Sigmoid colon (tissue), 6 donors: ENCODE measurements at regions not wholly inside any gene's neighbourhood (a gene's known extent, or its start where the extent isn't known, plus 50 kb on each side); places are given as distances from the start of the nearest gene placed in this dataset.

ENCODE experiments used
- DNase-seq: peaks from one replicate; pipeline ENCODE4 v3.0.0-alpha.2; 2019
- H3K27ac ChIP-seq, 4 donors: fragments of 200-600 bp; sonication (generic); one replicate each; pipeline ENCODE4 v1.5.1; 2016 to 2019; ENCODE audit warnings: mild to moderate bottlenecking in 1 of 4
- H3K27me3 ChIP-seq, 3 donors: fragments of 200-600 bp; sonication (generic); one replicate each; pipeline ENCODE4 v1.5.1; 2019; ENCODE audit warnings: mild to moderate bottlenecking in 1 of 3
- H3K36me3 ChIP-seq, 4 donors: fragments of 200-600 bp; sonication (generic); one replicate each; pipeline ENCODE4 v1.5.1; 2016 to 2019
- H3K4me1 ChIP-seq, 4 donors: fragments of 200-600 bp; sonication (generic); one replicate each; pipeline ENCODE4 v1.5.1; 2017 to 2019
- H3K4me3 ChIP-seq, 4 donors: fragments of 200-600 bp; sonication (generic); one replicate each; pipeline ENCODE4 v1.5.1; 2017 to 2019; ENCODE audit warnings: mild to moderate bottlenecking in 2 of 4, moderate library complexity in 1 of 4
- H3K9me3 ChIP-seq, 4 donors: fragments of 200-600 bp in 3 of 4; sonication (generic) in 3 of 4; one replicate each; pipeline versions ENCODE4 v1.5.1 to v1.6.1; 2013 to 2019
- CTCF ChIP-seq, 4 experiments: fragments of 450-650 bp in 3 of 4; fragments of 200-600 bp in 1 of 4; IDR thresholded peaks; one replicate each; pipeline ENCODE4 v1.5.1; 2016 to 2019; ENCODE audit warnings: antibody characterized with exemption in 4 of 4, mild to moderate bottlenecking in 3 of 4, moderate library complexity in 2 of 4
- EP300 ChIP-seq, 4 donors: sonication (generic); formaldehyde crosslinking; IDR thresholded peaks; one replicate each; pipeline ENCODE4 v1.6.1; 2017; ENCODE audit warnings: antibody characterized with exemption in 4 of 4
- POLR2A ChIP-seq, 2 donors: fragments of 450-650 bp; IDR thresholded peaks; one replicate each; pipeline ENCODE4 v1.6.1; 2016; ENCODE audit warnings: antibody characterized with exemption in 2 of 2, mild to moderate bottlenecking in 2 of 2, moderate library complexity in 2 of 2
- POLR2AphosphoS5 ChIP-seq, 4 donors: sonication (generic); formaldehyde crosslinking; IDR thresholded peaks; one replicate each; pipeline ENCODE4 v1.6.1; 2017; ENCODE audit warnings: antibody characterized with exemption in 4 of 4
- WGBS, 2 donors: extraction: QIAGEN DNeasy Blood & Tissue Kit; methylation state at CpG; one replicate each; pipeline ENCODE4 v1.1.7; 2013; 5-methylcytosine and 5-hydroxymethylcytosine counted together
- intact Hi-C: fragments of 100-400 bp; cut with DNase I; formaldehyde crosslinking; loops from one replicate; pipeline ENCODE4 v1.15.1; 2023
- donor health status: healthy with polysubstance abuse.
- donor health status: healthy.

- no peak for TF ChIP-seq POLR2A (IDR thresholded peaks at IDR 0.05)
- TF ChIP-seq EP300 (IDR thresholded peaks at IDR 0.05): no peak
- H3K9me3 ChIP-seq: no peaks in the 10 kb centered on the region
- no peaks in the 10 kb centered on the region for H3K36me3 ChIP-seq
- no peak overlapping the region for H3K4me3 ChIP-seq
- intact Hi-C loops: no loop called here
- DNase-seq: no peak
- no peaks in the 10 kb centered on the region for H3K4me1 ChIP-seq
- 75 to 81% methylated on average over 2 of the region's 2 CpGs for WGBS, 2 donors
- no peaks in the 10 kb centered on the region for H3K27me3 ChIP-seq
- no peak overlapping the region for H3K27ac ChIP-seq
Measured at GRCh38 chr6:67877288-67877687, 757.8 kb upstream of the ADGRB3 start.

- Histone ChIP-seq H3K27ac (no peak overlapping the region), H3K9me3 (no peaks in the 10 kb centered on the region), H3K4me1 (no peaks in the 10 kb centered on the region), H3K36me3 (no peaks in the 10 kb centered on the region), H3K4me3 (no peak overlapping the region), H3K27me3 (no peaks in the 10 kb centered on the region)
- intact Hi-C loops: no loop called here
- no peak for DNase-seq
- TF ChIP-seq CTCF (IDR thresholded peaks at IDR 0.05): no peak
- TF ChIP-seq EP300 (IDR thresholded peaks at IDR 0.05): no peak
- TF ChIP-seq POLR2AphosphoS5 (IDR thresholded peaks at IDR 0.05): no peak
Measured at GRCh38 chr6:67875877-67876383, 759.2 kb upstream of the ADGRB3 start.

GRCh38 chr6:67870321-67870720 is 764.8 kb upstream of the ADGRB3 start:
- no peaks in the 10 kb centered on the region for H3K9me3 ChIP-seq
- H3K27ac ChIP-seq: no peak overlapping the region
- no peaks in the 10 kb centered on the region for H3K27me3 ChIP-seq
- H3K36me3 ChIP-seq: no peaks in the 10 kb centered on the region
- H3K4me3 ChIP-seq: no peak overlapping the region
- intact Hi-C loops: no loop called here
- DNase-seq: no peak
- H3K4me1 ChIP-seq: no peaks in the 10 kb centered on the region
- TF ChIP-seq POLR2AphosphoS5 (IDR thresholded peaks at IDR 0.05) (no peak), EP300 (IDR thresholded peaks at IDR 0.05) (no peak), CTCF (IDR thresholded peaks at IDR 0.05) (no peak)

- intact Hi-C loops: no loop called here
- no peak for TF ChIP-seq EP300 (IDR thresholded peaks at IDR 0.05)
- no peak for TF ChIP-seq POLR2AphosphoS5 (IDR thresholded peaks at IDR 0.05)
- TF ChIP-seq CTCF (IDR thresholded peaks at IDR 0.05): no peak
- WGBS, 2 donors: 64 to 83% methylated on average over 2 of the region's 2 CpGs
- DNase-seq: no peak
- Histone ChIP-seq H3K36me3 (no peaks in the 10 kb centered on the region), H3K27me3 (no peaks in the 10 kb centered on the region), H3K4me1 (no peaks in the 10 kb centered on the region), H3K4me3 (no peak overlapping the region), H3K9me3 (no peaks in the 10 kb centered on the region), H3K27ac (no peak overlapping the region)
Measured at GRCh38 chr6:67863346-67863745, 771.7 kb upstream of the ADGRB3 start.

GRCh38 chr6:67854098-67854497 is 781.0 kb upstream of the ADGRB3 start:
- no peaks in the 10 kb centered on the region for H3K36me3 ChIP-seq
- TF ChIP-seq CTCF (IDR thresholded peaks at IDR 0.05) (no peak), EP300 (IDR thresholded peaks at IDR 0.05) (no peak)
- DNase-seq: no peak
- no peaks in the 10 kb centered on the region for H3K4me1 ChIP-seq
- no peaks in the 10 kb centered on the region for H3K9me3 ChIP-seq
- intact Hi-C loops: no loop called here
- H3K27me3 ChIP-seq: no peaks in the 10 kb centered on the region
- H3K27ac ChIP-seq: no peak overlapping the region
- H3K4me3 ChIP-seq: no peak overlapping the region
